NCI-H1105 (cell line): ENCODE measurements at regions not wholly inside any gene's neighbourhood (a gene's known extent, or its start where the extent isn't known, plus 50 kb on each side); places are given as distances from the start of the nearest gene placed in this dataset.
"Not testable (repeated sequence)": the region's sequence is repeated elsewhere in the genome, so short reads cannot be mapped to it uniquely, and the experiment has no call there.

ENCODE experiments used
- DNase-seq: peaks from one replicate; lab custom pipeline; 2025; lab: John Stamatoyannopoulos, UW

- no peak for DNase-seq
These were observed 52.1 kb downstream of the CARTPT start for GRCh38 chr5:71771191-71771590.

- peak; percentile 6 for DNase-seq
These were observed 59.7 kb downstream of the CARTPT start for GRCh38 chr5:71778678-71779276.

- no peak for DNase-seq
These were observed 61.5 kb downstream of the CARTPT start for GRCh38 chr5:71780597-71780996.

- no peak for DNase-seq
These were observed 63.3 kb downstream of the CARTPT start for GRCh38 chr5:71782393-71782770.

GRCh38 chr5:71782771-71783770, 64.0 kb downstream of the CARTPT start:
- peak; percentile 55 for DNase-seq

- no peak for DNase-seq
These were observed 64.8 kb downstream of the CARTPT start for GRCh38 chr5:71783891-71784290.

GRCh38 chr5:71786337-71787055, 67.4 kb downstream of the CARTPT start:
- no peak for DNase-seq

GRCh38 chr5:71788794-71789193, 69.7 kb downstream of the CARTPT start:
- no peak for DNase-seq

- DNase-seq = no peak
These were observed 70.7 kb downstream of the CARTPT start for GRCh38 chr5:71789746-71790145.

- no peak for DNase-seq
These were observed 71.4 kb downstream of the CARTPT start for GRCh38 chr5:71790433-71790832.

GRCh38 chr5:71792041-71792440, 73.0 kb downstream of the CARTPT start:
- not testable (repeated sequence) for DNase-seq

GRCh38 chr5:71794061-71794695, 75.1 kb downstream of the CARTPT start:
- DNase-seq = no peak

- no peak for DNase-seq
These were observed 83.6 kb downstream of the CARTPT start for GRCh38 chr5:71802673-71803072.

GRCh38 chr5:71806711-71807110, 87.6 kb downstream of the CARTPT start:
- DNase-seq = no peak

- DNase-seq = no peak
These were observed 88.8 kb downstream of the CARTPT start for GRCh38 chr5:71807909-71808308.

- no peak for DNase-seq
These were observed 90.4 kb downstream of the CARTPT start for GRCh38 chr5:71809446-71809845.

- DNase-seq = no peak
These were observed 90.9 kb downstream of the CARTPT start for GRCh38 chr5:71810023-71810422.

- no peak for DNase-seq
These were observed 91.6 kb downstream of the CARTPT start for GRCh38 chr5:71810471-71811195.

- no peak for DNase-seq
These were observed 92.7 kb downstream of the CARTPT start for GRCh38 chr5:71811779-71812178.

GRCh38 chr5:71816307-71816706, 97.2 kb downstream of the CARTPT start:
- no peak for DNase-seq

GRCh38 chr5:71817891-71818290, 98.8 kb downstream of the CARTPT start:
- DNase-seq = no peak
